ENCODE measurements at regions not wholly inside any gene's neighbourhood (a gene's known extent, or its start where the extent isn't known, plus 50 kb on each side); places are given as distances from the start of the nearest gene placed in this dataset.
"Not testable (repeated sequence)": the region's sequence is repeated elsewhere in the genome, so short reads cannot be mapped to it uniquely, and the experiment has no call there.

DNA sequence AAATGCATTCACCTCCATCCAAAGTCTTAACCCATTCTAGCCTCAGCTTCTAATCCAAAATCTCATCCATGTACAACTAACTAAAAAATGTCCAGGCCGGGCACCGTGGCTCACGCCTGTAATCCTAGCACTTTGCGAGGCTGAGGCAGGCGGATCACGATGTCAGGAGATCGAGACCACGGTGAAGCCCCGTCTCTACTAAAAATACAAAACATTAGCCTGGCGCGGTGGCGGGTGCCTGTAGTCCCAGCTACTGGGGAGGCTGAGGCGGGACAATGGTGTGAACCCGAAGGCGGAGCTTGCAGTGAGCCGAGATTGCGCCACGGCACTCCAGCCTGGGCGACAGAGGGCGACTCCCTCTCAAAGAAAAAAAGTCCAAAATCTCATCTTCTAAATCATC is 523.0 kb downstream of the DIPK2A start:
- H3K27me3 Mint-ChIP-seq; H3K27me3 ChIP-seq (ENCODE audit: insufficient read depth, low read length, poor library complexity, severe bottlenecking); CTCF ChIA-PET; H3K4me3 ChIP-seq (ENCODE audit: low read length); H3K4me1 Mint-ChIP-seq; H3K9me3 Mint-ChIP-seq; H3K4me3 Mint-ChIP-seq; H3K4me1 ChIP-seq (ENCODE audit: insufficient read depth, low read length); H3K27ac Mint-ChIP-seq; H3K9me3 ChIP-seq (ENCODE audit: low read length); DNase-seq; POLR2A ChIA-PET; H3K36me3 Mint-ChIP-seq; H3K36me3 ChIP-seq (ENCODE audit: insufficient read depth, low read length); H3K27ac ChIP-seq (ENCODE audit: low read depth, low read length): not testable (repeated sequence)

DNA sequence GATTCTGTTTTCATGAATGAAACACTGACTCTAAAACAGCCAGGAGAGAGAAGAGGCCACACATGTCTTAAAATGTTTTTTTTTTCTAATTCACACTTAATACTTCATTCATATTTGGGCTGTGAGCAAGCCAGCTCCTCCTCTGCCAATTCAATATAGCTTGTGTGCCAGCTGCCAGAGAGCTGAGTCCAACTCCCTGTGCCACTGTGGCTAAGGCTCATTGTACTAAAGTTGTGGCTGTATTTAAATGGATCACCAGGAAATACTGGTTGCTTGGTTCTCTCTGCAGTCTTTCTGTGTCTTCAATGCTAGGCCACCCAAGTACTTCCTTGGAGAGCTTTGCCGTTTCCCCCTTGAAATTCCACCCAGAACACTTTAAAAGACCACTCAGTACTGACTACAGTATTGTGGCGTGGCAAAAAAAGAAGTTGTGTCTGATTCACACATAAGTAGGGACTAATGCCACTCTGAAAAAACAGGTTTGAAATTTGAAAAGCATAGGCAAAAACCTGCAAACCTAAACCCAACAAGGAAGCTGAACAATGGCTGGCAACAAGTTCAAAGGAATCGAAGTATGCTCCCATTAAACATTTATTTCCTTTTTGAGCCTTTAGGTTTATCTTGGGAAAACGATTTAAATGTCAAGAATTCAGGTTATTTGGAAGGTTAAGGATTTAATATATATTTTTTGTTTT is 524.7 kb downstream of the DIPK2A start:
- no peak overlapping the region for H3K27ac Mint-ChIP-seq
- no peaks in the 10 kb centered on the region for H3K27me3 Mint-ChIP-seq
- no peak for DNase-seq
- POLR2A ChIA-PET, result no interaction called here
- H3K9me3 Mint-ChIP-seq, result peaks cover 0 to 4% (median 0%) of the 10 kb centered on the region in 5 donors
- H3K4me3 Mint-ChIP-seq, result no peak overlapping the region
- no peak overlapping the region for H3K27ac ChIP-seq (ENCODE audit: low read depth, low read length)
- H3K27me3 ChIP-seq (ENCODE audit: insufficient read depth, low read length, poor library complexity, severe bottlenecking), result no peaks in the 10 kb centered on the region
- CTCF ChIA-PET, result no interaction called here
- H3K36me3 Mint-ChIP-seq, result no peaks in the 10 kb centered on the region
- no peak overlapping the region for H3K4me3 ChIP-seq (ENCODE audit: low read length)
- H3K4me1 Mint-ChIP-seq, result no peaks in the 10 kb centered on the region
- H3K9me3 ChIP-seq (ENCODE audit: low read length), result no peaks in the 10 kb centered on the region
- no peaks in the 10 kb centered on the region for H3K36me3 ChIP-seq (ENCODE audit: insufficient read depth, low read length)
- H3K4me1 ChIP-seq (ENCODE audit: insufficient read depth, low read length), result no peaks in the 10 kb centered on the region

DNA sequence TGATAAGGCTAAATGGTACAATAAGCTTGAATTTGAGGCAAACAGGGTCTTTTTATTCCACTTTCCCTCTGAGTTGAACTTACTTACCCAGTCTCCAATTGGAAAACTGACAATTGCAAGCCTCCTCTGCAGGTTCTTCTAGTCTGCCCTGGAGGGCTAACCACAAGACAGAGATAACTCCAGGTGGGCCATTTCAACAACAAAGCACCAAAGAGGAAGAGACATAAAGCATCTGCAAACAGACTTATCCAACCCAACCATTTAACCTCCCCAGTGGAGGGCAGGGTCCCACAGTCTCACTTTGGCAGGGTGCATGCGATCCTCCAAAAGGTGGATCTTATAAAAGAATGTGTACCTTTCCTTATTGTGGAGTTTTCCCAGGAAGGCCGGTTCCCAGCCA is 525.8 kb downstream of the DIPK2A start:
- POLR2A ChIA-PET, result no interaction called here
- H3K27ac Mint-ChIP-seq, result no peak overlapping the region
- no peak overlapping the region for H3K4me3 ChIP-seq (ENCODE audit: low read length)
- no peaks in the 10 kb centered on the region for H3K27me3 Mint-ChIP-seq
- DNase-seq, result no peak
- no peaks in the 10 kb centered on the region for H3K36me3 ChIP-seq (ENCODE audit: insufficient read depth, low read length)
- H3K36me3 Mint-ChIP-seq, result no peaks in the 10 kb centered on the region
- H3K9me3 ChIP-seq (ENCODE audit: low read length), result no peaks in the 10 kb centered on the region
- no peak overlapping the region for H3K4me3 Mint-ChIP-seq
- H3K4me1 ChIP-seq (ENCODE audit: insufficient read depth, low read length), result no peaks in the 10 kb centered on the region
- CTCF ChIA-PET, result no interaction called here
- H3K4me1 Mint-ChIP-seq, result no peaks in the 10 kb centered on the region
- peaks cover 0 to under 1% (median 0%) of the 10 kb centered on the region in 5 donors for H3K9me3 Mint-ChIP-seq
- no peak overlapping the region for H3K27ac ChIP-seq (ENCODE audit: low read depth, low read length)
- H3K27me3 ChIP-seq (ENCODE audit: insufficient read depth, low read length, poor library complexity, severe bottlenecking), result no peaks in the 10 kb centered on the region

DNA sequence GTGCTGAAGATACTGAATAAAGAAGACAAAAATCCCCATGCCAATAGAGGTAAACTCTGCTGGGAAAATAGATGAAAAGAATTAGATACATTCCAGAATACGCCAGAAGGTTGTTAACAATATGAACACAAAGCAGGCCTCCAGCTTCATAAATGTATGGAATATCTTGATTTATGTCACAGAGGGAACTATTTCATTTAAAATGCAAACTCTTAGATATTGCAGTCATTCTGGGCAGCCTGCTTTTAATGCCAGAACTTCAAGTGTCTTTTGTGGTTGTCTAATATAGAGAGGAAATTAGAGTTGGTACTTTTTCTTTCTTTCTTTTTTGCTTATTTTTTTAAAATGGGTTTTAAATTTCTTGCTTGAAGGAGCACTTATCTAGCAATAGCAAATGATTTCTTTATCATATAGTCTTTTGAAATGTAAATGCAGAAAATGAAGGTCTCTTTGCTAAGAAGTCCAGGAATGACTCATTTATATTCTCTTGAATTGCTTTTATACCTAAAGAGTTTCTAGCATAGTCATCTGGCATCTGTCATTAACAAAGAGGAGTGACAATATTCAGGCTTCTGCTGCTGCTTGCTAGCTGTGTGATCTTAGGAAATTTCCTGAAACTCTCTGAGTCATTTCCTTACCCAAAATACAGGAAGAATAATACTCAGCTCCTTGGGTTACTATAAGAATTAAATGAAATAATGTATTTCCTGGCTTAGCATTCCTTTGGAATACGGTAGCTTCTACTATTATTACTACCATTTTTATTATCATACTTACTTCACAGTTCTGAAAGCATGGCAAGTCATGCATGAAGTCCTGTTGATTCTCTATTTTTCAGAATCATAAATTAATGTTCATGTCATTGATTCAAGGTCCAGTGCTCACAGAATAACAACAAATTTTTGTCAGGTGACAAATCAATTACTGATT is 527.6 kb downstream of the DIPK2A start:
- Mint-ChIP-seq H3K4me3 (no peak overlapping the region), H3K4me1 (no peaks in the 10 kb centered on the region), H3K36me3 (no peaks in the 10 kb centered on the region), H3K27ac (no peak overlapping the region), H3K27me3 (no peaks in the 10 kb centered on the region), H3K9me3 (peaks cover 0 to 5% (median 2%) of the 10 kb centered on the region in 5 donors)
- Histone ChIP-seq H3K27me3 (ENCODE audit: insufficient read depth, low read length, poor library complexity, severe bottlenecking) (no peaks in the 10 kb centered on the region), H3K4me3 (ENCODE audit: low read length) (no peak overlapping the region), H3K4me1 (ENCODE audit: insufficient read depth, low read length) (no peaks in the 10 kb centered on the region), H3K9me3 (ENCODE audit: low read length) (no peaks in the 10 kb centered on the region), H3K36me3 (ENCODE audit: insufficient read depth, low read length) (no peaks in the 10 kb centered on the region), H3K27ac (ENCODE audit: low read depth, low read length) (no peak overlapping the region)
- DNase-seq, result no peak
- ChIA-PET CTCF (no interaction called here), POLR2A (no interaction called here)

DNA sequence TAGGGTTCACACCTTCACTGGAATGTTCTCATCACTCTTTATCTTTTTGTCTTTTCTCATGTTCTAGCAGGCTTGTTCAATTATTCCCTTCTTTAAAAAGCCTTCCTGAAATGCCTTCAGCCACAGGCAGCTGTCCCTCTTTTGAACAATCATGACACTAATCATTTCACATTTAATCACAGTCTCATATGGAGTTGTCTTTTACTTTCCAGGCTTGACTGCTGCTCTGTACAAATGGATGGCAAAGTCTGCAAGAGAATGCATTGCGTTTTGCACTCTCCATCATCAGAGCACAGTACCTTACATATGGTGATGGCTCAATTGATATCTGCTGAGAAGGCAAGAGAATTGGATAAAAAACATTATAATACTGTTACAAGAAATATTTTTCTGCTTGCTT is 529.8 kb downstream of the DIPK2A start:
- CTCF ChIA-PET, result no interaction called here
- Mint-ChIP-seq H3K9me3 (peaks cover 0 to 6% (median 2%) of the 10 kb centered on the region in 5 donors), H3K4me1 (no peaks in the 10 kb centered on the region), H3K27me3 (no peaks in the 10 kb centered on the region), H3K36me3 (no peaks in the 10 kb centered on the region), H3K27ac (no peak overlapping the region), H3K4me3 (no peak overlapping the region)
- Histone ChIP-seq H3K4me1 (ENCODE audit: insufficient read depth, low read length) (no peaks in the 10 kb centered on the region), H3K9me3 (ENCODE audit: low read length) (no peaks in the 10 kb centered on the region), H3K27ac (ENCODE audit: low read depth, low read length) (no peak overlapping the region), H3K27me3 (ENCODE audit: insufficient read depth, low read length, poor library complexity, severe bottlenecking) (no peaks in the 10 kb centered on the region), H3K36me3 (ENCODE audit: insufficient read depth, low read length) (no peaks in the 10 kb centered on the region), H3K4me3 (ENCODE audit: low read length) (no peak overlapping the region)
- DNase-seq, result no peak
- POLR2A ChIA-PET, result no interaction called here

DNA sequence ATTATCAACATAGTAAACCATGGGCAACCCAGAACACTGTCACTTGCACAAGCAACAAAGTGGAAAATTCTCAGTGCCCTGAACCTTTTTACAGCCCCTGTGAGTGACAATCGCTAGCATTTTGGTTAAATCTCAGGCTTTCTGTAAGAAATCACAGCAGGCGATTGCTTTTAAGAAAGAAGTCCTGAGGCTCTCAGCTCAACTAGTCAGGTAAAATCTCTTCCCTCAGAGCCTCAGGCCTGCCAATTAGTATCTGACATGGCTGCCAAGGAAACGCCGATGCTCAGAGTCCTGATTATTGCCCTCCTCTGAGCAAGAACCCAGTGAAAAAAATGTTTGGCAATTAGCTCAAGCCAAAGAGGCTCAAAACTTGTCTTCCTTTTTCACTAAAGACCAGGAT is 530.8 kb downstream of the DIPK2A start:
- no peaks in the 10 kb centered on the region for H3K27me3 Mint-ChIP-seq
- Histone ChIP-seq H3K4me3 (ENCODE audit: low read length) (no peak overlapping the region), H3K4me1 (ENCODE audit: insufficient read depth, low read length) (no peaks in the 10 kb centered on the region), H3K9me3 (ENCODE audit: low read length) (no peaks in the 10 kb centered on the region), H3K27me3 (ENCODE audit: insufficient read depth, low read length, poor library complexity, severe bottlenecking) (no peaks in the 10 kb centered on the region), H3K36me3 (ENCODE audit: insufficient read depth, low read length) (no peaks in the 10 kb centered on the region), H3K27ac (ENCODE audit: low read depth, low read length) (no peak overlapping the region)
- DNase-seq, result no peak
- H3K9me3 Mint-ChIP-seq, result peaks cover 0 to 6% (median 2%) of the 10 kb centered on the region in 5 donors
- POLR2A ChIA-PET, result no interaction called here
- H3K27ac Mint-ChIP-seq, result no peak overlapping the region
- no peak overlapping the region for H3K4me3 Mint-ChIP-seq
- CTCF ChIA-PET, result no interaction called here
- H3K4me1 Mint-ChIP-seq, result no peaks in the 10 kb centered on the region
- no peaks in the 10 kb centered on the region for H3K36me3 Mint-ChIP-seq

DNA sequence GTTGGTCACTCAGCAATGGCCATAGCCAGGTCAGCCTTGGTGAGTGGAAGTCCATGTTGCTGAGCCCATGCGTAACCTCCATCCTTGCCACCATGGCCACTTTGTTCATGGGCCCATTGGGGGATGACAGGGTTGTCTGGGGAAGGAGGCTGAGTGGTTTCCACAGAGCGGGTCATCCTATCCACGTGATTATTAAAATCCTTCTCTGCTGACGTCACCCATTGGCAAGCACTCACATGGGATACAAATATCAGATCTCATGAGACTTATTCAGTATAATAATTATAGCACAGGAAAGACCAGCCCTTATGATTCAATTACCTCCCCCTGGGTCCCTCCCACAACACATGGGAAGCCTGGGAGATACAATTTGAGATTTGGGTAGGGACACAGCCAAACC is 534.8 kb downstream of the DIPK2A start:
- POLR2A ChIA-PET; H3K4me1 Mint-ChIP-seq; H3K9me3 ChIP-seq (ENCODE audit: low read length); H3K9me3 Mint-ChIP-seq; H3K27me3 ChIP-seq (ENCODE audit: insufficient read depth, low read length, poor library complexity, severe bottlenecking); H3K4me3 ChIP-seq (ENCODE audit: low read length); H3K36me3 ChIP-seq (ENCODE audit: insufficient read depth, low read length); H3K27me3 Mint-ChIP-seq; H3K36me3 Mint-ChIP-seq; H3K27ac ChIP-seq (ENCODE audit: low read depth, low read length); DNase-seq; H3K4me1 ChIP-seq (ENCODE audit: insufficient read depth, low read length); CTCF ChIA-PET; H3K4me3 Mint-ChIP-seq; H3K27ac Mint-ChIP-seq: not testable (repeated sequence)

DNA sequence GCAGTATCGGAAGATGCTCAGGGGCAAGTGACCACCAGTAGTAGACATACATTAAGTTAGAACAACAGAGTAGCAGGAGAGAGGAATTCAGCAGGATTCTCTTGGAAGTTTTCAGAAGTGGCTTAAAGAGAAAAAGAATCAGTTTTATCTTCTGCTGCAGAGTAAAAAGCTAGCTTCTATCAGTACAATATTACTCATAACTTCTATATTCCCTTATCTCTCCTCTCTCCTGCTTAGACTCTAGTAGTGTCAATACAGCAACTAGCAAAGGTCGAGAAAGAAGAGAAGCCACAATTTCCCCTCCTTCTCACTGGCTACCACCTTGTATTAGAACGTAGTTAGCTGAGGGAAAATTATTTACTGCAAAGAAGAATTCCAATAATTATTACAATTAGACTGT is 539.7 kb downstream of the DIPK2A start:
- ChIA-PET CTCF (no interaction called here), POLR2A (no interaction called here)
- no peak overlapping the region for H3K4me3 ChIP-seq (ENCODE audit: low read length)
- H3K36me3 ChIP-seq (ENCODE audit: insufficient read depth, low read length), result no peaks in the 10 kb centered on the region
- no peak for DNase-seq
- H3K4me1 ChIP-seq (ENCODE audit: insufficient read depth, low read length), result no peaks in the 10 kb centered on the region
- H3K9me3 Mint-ChIP-seq, result peaks cover 0 to 2% (median 0%) of the 10 kb centered on the region in 5 donors
- no peak overlapping the region for H3K4me3 Mint-ChIP-seq
- H3K27me3 Mint-ChIP-seq, result peaks cover 0 to 1% of the 10 kb centered on the region in 2 donors
- no peaks in the 10 kb centered on the region for H3K27me3 ChIP-seq (ENCODE audit: insufficient read depth, low read length, poor library complexity, severe bottlenecking)
- no peaks in the 10 kb centered on the region for H3K9me3 ChIP-seq (ENCODE audit: low read length)
- no peak overlapping the region for H3K27ac Mint-ChIP-seq
- no peak overlapping the region for H3K27ac ChIP-seq (ENCODE audit: low read depth, low read length)
- no peaks in the 10 kb centered on the region for H3K4me1 Mint-ChIP-seq
- H3K36me3 Mint-ChIP-seq, result no peaks in the 10 kb centered on the region

Data from CD8-positive, alpha-beta memory T cell (primary cell).